PC-9 (cell line): ENCODE measurements at regions not wholly inside any gene's neighbourhood (a gene's known extent, or its start where the extent isn't known, plus 50 kb on each side); places are given as distances from the start of the nearest gene placed in this dataset.

Experiments
- BruUV-seq: library from RNA; stranded (reverse); fragments of 400-500 nt; replicated peaks from 2 replicates; lab custom pipeline; 2021; lab: Mats Ljungman, UMichigan
- CTCF ChIA-PET: fragments of 300-600 bp; sonication (Branson Sonifier 250); formaldehyde crosslinking; loops from one replicate; lab custom pipeline; 2022; ENCODE audit warnings: antibody characterized with exemption; lab: Charles Lee
- POLR2A ChIA-PET: fragments of 300-600 bp; sonication (Branson Sonifier 250); formaldehyde crosslinking; loops from one replicate; lab custom pipeline; 2022; ENCODE audit warnings: antibody characterized with exemption; ENCODE audit not compliant: unreplicated experiment; lab: Charles Lee
- DNase-seq, 2 experiments: peaks; one replicate each; pipeline versions ENCODE4 v3.0.0 to v3.0.0-alpha.2; 2015 to 2022; ENCODE audit warnings: mixed read lengths in 1 of 2
- H2AFZ ChIP-seq: fragments of 200-600 bp; sonication (generic); 2 replicates; pipeline ENCODE4 v1.8.1; 2017; ENCODE audit warnings: antibody characterized with exemption
- H3F3A ChIP-seq: fragments of 200-600 bp; sonication (generic); 2 replicates; pipeline ENCODE4 v1.8.1; 2017; ENCODE audit warnings: antibody characterized with exemption, mild to moderate bottlenecking, low read depth; ENCODE audit not compliant: insufficient read depth
- H3K27ac ChIP-seq: fragments of 200-600 bp; sonication (generic); 2 replicates; pipeline ENCODE4 v1.6.1; 2016; ENCODE audit warnings: mixed run types
- H3K27me3 ChIP-seq: fragments of 200-600 bp; sonication (generic); 2 replicates; pipeline ENCODE4 v1.6.1; 2016; ENCODE audit warnings: low read depth, mixed run types; ENCODE audit not compliant: insufficient read depth
- H3K36me3 ChIP-seq: fragments of 200-600 bp; sonication (generic); 2 replicates; pipeline ENCODE4 v1.6.1; 2016; ENCODE audit warnings: low read depth, mixed run types
- H3K4me1 ChIP-seq: fragments of 200-600 bp; sonication (generic); replicated peaks from 2 replicates; pipeline ENCODE4 v1.6.1; 2016; ENCODE audit warnings: mixed run types; ENCODE audit not compliant: insufficient read depth
- H3K4me2 ChIP-seq: fragments of 200-600 bp; sonication (generic); 2 replicates; pipeline ENCODE4 v1.6.1; 2017; ENCODE audit warnings: mixed run types
- H3K4me3 ChIP-seq: fragments of 200-600 bp; sonication (generic); 2 replicates; pipeline ENCODE4 v1.6.1; 2016; ENCODE audit warnings: mixed run types
- H3K79me2 ChIP-seq: fragments of 200-600 bp; sonication (generic); 2 replicates; pipeline ENCODE4 v1.6.1; 2017; ENCODE audit warnings: low read depth, mixed run types
- H3K9me2 ChIP-seq: fragments of 200-600 bp; sonication (generic); 2 replicates; pipeline ENCODE4 v1.8.1; 2017; ENCODE audit warnings: mild to moderate bottlenecking; ENCODE audit not compliant: insufficient read depth
- H3K9me3 ChIP-seq: fragments of 200-600 bp; sonication (generic); 2 replicates; pipeline ENCODE4 v1.8.1; 2016; ENCODE audit warnings: low read depth; ENCODE audit not compliant: insufficient read depth
- H4K20me1 ChIP-seq: fragments of 200-600 bp; sonication (generic); 2 replicates; pipeline ENCODE4 v1.8.1; 2017; ENCODE audit not compliant: insufficient read depth
- CTCF ChIP-seq: fragments of 200-600 bp; sonication (generic); conservative IDR thresholded peaks from 2 replicates; pipeline ENCODE4 v1.6.1; 2017; ENCODE audit warnings: mixed run types, antibody characterized with exemption, mild to moderate bottlenecking, moderate library complexity
- EZH2 ChIP-seq: fragments of 200-600 bp; sonication (generic); IDR thresholded peaks from 2 replicates; pipeline ENCODE4 v1.8.0; 2017; ENCODE audit warnings: antibody characterized with exemption, low read depth
- intact Hi-C: fragments of 100-400 bp; cut with micrococcal nuclease; formaldehyde crosslinking; loops from one replicate; pipeline ENCODE4 v1.10.0; 2022; ENCODE audit not compliant: unreplicated experiment

DNA sequence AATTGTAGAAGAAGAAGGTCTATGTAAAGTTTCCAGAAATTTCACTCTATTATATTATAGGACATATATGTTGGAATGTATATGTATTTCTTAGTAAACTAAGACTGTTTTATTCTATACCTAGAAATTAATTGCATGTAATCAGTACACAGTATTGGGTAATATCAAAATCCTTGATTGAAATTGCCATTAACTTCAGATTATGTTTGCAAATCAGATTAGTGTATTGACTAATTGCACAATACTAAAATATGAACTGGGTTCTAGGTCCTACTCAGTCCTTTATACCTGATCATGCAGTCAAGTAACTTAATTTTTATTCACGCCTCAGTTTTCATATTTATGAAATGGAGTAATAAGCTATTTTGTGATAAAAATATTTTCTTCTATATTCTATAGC, 950.3 kb upstream of the ADGRL3 start:
- Histone ChIP-seq H3K4me3 (no peak overlapping the region), H3K27me3 (no peaks in the 10 kb centered on the region), H3K4me1 (no peaks in the 10 kb centered on the region), H3K9me3 (no peaks in the 10 kb centered on the region), H3K9me2 (no peaks in the 10 kb centered on the region), H3K36me3 (no peaks in the 10 kb centered on the region), H3K27ac (no peak overlapping the region), H3F3A (no peaks in the 10 kb centered on the region), H3K79me2 (no peaks in the 10 kb centered on the region), H4K20me1 (no peaks in the 10 kb centered on the region), H2AFZ (no peak overlapping the region), H3K4me2 (no peak overlapping the region)
- intact Hi-C loops: no loop called here
- no peak for DNase-seq
- POLR2A ChIA-PET: no interaction called here
- CTCF ChIA-PET: no interaction called here
- no TSS peak for BruUV-seq
- TF ChIP-seq CTCF (no peak), EZH2 (no peak)

GRCh38 chr4:60250657-60251056, 949.5 kb upstream of the ADGRL3 start:
- Histone ChIP-seq H3K9me2 (no peaks in the 10 kb centered on the region), H3K4me2 (no peak overlapping the region), H3K4me1 (no peaks in the 10 kb centered on the region), H3K36me3 (no peaks in the 10 kb centered on the region), H3F3A (no peaks in the 10 kb centered on the region), H3K27ac (no peak overlapping the region), H3K4me3 (no peak overlapping the region), H4K20me1 (no peaks in the 10 kb centered on the region), H2AFZ (no peak overlapping the region), H3K27me3 (no peaks in the 10 kb centered on the region), H3K79me2 (no peaks in the 10 kb centered on the region), H3K9me3 (no peaks in the 10 kb centered on the region)
- BruUV-seq: no TSS peak
- POLR2A ChIA-PET: no interaction called here
- CTCF ChIA-PET: no interaction called here
- DNase-seq: no peak
- intact Hi-C loops: no loop called here
- no peak for TF ChIP-seq EZH2
- no peak for TF ChIP-seq CTCF

DNA sequence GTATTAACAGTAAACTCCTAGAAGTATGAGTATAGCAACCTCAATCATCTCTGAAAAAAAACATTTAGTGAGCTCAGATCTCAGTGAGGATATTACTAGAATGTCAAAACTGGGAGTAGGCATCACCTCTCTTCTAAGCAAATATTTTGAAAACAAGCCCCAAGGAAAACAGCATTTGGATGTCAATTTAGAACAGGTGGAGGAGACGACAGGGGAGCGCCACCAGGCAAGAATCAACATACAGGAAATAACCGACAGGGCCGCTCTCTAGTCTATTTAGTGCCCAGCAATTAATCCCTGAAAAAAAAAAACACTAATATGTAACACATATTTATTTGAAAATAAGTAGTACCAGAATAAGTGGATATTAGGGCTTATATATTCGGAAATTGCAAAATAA, 940.3 kb upstream of the ADGRL3 start:
- Histone ChIP-seq H4K20me1 (no peaks in the 10 kb centered on the region), H3F3A (no peaks in the 10 kb centered on the region), H3K27me3 (no peaks in the 10 kb centered on the region), H3K4me1 (no peaks in the 10 kb centered on the region), H3K4me2 (no peak overlapping the region), H3K4me3 (no peak overlapping the region), H3K27ac (no peak overlapping the region), H2AFZ (no peak overlapping the region), H3K9me2 (no peaks in the 10 kb centered on the region), H3K9me3 (no peaks in the 10 kb centered on the region), H3K79me2 (no peaks in the 10 kb centered on the region), H3K36me3 (no peaks in the 10 kb centered on the region)
- DNase-seq: no peak
- TF ChIP-seq CTCF (no peak), EZH2 (no peak)
- ChIA-PET POLR2A (no interaction called here), CTCF (no interaction called here)
- intact Hi-C loops: no loop called here
- BruUV-seq: no TSS peak
